ENCODE measurements at regions not wholly inside any gene's neighbourhood (a gene's known extent, or its start where the extent isn't known, plus 50 kb on each side); places are given as distances from the start of the nearest gene placed in this dataset.

GRCh38 chr22:44442186-44442815 is 55.7 kb downstream of the RTL6 start:
- FAIRE-seq (no peak), DNase-seq (ENCODE audit: low read depth, low spot score) (no peak)
- H3K9me3 ChIP-seq (replicated peaks; ENCODE audit: control insufficient read depth, insufficient read depth, low read length): no peaks in the 10 kb centered on the region
- CTCF ChIA-PET: no interaction called here
- no peaks in the 10 kb centered on the region for H3K79me2 ChIP-seq (ENCODE audit: control insufficient read depth, insufficient read depth, low read length)
- dilution Hi-C loops (cut with MboI; ENCODE audit: extremely low pct_ligation_motif_present, low sequenced_read_pairs) (no loop called here), intact Hi-C loops (cut with micrococcal nuclease) (no loop called here)
- POLR2A ChIA-PET: no interaction called here
- H3K9me1 ChIP-seq (replicated peaks; ENCODE audit: control insufficient read depth, extremely low read depth, insufficient read depth, low read length): no peaks in the 10 kb centered on the region
- TF ChIP-seq CTCF (IDR thresholded peaks at IDR 0.05; ENCODE audit: extremely low read depth in 1 of 2, insufficient read depth in 1 of 2, low read depth in 1 of 2, low read length in 2 of 2): no peak
- TF ChIP-seq EZH2 (IDR thresholded peaks at IDR 0.05; ENCODE audit: borderline replicate concordance, low read depth, low read length, severe bottlenecking): no peak
- TF ChIP-seq POLR2AphosphoS5 (IDR thresholded peaks at IDR 0.05; ENCODE audit: insufficient read depth, low read depth, low read length): no peak
- no peak for TF ChIP-seq POLR2A (IDR thresholded peaks at IDR 0.05; ENCODE audit: low read depth, low read length)
- no peak for TF ChIP-seq FOS (IDR thresholded peaks at IDR 0.05; ENCODE audit: borderline replicate concordance, insufficient read depth, low read length)
- no peak for TF ChIP-seq MAX (IDR thresholded peaks at IDR 0.05; ENCODE audit: insufficient read depth, insufficient read length)
- H3K4me3 ChIP-seq (replicated peaks in 1 of 3; ENCODE audit: insufficient read depth in 1 of 3, low read depth in 1 of 3, low read length in 3 of 3): no peak overlapping the region
- no peak overlapping the region for H3K9ac ChIP-seq (replicated peaks; ENCODE audit: extremely low read depth, insufficient read depth, low read length)
- no peaks in the 10 kb centered on the region for H3K4me1 ChIP-seq (ENCODE audit: control insufficient read depth, extremely low read depth, insufficient read depth, low read length)
- no peak overlapping the region for H3K4me2 ChIP-seq (ENCODE audit: insufficient read depth, low read length)
- H3K36me3 ChIP-seq (ENCODE audit: control insufficient read depth in 2 of 2, extremely low read depth in 1 of 2, insufficient read depth in 2 of 2, low read length in 2 of 2): no peaks in the 10 kb centered on the region
- H2AFZ ChIP-seq (ENCODE audit: low read depth, low read length): no peak overlapping the region
- no peaks in the 10 kb centered on the region for H3K27me3 ChIP-seq (ENCODE audit: control insufficient read depth in 2 of 2, insufficient read depth in 2 of 2, low read length in 2 of 2)
- no peaks in the 10 kb centered on the region for H4K20me1 ChIP-seq (replicated peaks; ENCODE audit: control insufficient read depth, extremely low read depth, insufficient read depth, low read length)
- BruUV-seq (replicated peaks): no TSS peak
- no peak overlapping the region for H3K27ac ChIP-seq (ENCODE audit: insufficient read depth, low read depth, low read length)

Data from endothelial cell of umbilical vein (primary cell).